HS-27A (cell line): ENCODE measurements at regions not wholly inside any gene's neighbourhood (a gene's known extent, or its start where the extent isn't known, plus 50 kb on each side); places are given as distances from the start of the nearest gene placed in this dataset.

ENCODE experiments used
- DNase-seq: peaks from one replicate; pipeline ENCODE4 v3.0.0-alpha.2; 2012; ENCODE audit warnings: low read depth, missing footprints

DNA sequence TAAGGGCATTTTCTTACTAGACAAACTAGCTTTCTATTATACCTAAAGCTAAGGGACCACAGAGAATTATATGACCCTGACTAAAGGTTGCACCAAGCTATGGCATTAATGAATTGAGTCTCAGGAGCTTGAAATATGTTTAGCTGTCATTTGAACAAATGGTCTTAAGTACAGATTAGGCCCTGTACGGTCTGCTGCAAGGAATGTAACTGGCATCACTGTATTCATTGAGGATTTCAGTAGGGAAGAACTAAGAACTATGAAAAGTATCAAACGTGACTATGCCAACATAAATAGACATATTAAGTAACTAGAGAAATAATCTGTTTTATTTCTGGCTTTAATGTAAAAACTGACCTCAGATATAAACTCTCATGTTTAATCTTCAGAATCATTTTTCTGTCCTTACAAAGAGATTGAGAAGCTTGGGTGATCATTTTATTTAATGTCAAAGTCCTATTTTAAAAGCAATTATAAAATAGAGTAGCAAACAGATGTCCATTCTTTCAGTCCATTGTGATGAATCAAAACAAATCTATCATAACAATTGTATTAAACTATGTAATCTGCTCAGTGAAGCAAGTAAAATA lies 845.9 kb downstream of the MAT2B start:
- no peak for DNase-seq

DNA sequence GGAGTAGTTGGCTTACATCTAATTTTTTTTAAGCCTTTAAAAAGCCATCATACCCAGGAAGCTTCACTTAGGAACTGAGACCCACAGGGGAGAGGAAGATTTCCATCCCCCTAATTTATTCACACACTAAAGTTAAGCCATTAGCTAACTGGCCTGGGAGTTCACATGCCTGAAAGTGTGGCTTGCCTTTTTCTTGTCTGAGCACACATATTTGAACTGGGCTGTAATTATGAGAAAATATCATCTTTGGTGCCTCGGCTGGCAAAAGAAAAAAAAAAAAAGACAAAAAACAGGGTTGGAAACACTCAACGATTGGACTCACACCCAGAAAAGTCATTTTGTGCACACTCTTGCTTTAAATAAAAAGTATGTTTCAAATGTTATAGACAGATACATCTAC lies 847.3 kb downstream of the MAT2B start:
- DNase-seq, result no peak

DNA sequence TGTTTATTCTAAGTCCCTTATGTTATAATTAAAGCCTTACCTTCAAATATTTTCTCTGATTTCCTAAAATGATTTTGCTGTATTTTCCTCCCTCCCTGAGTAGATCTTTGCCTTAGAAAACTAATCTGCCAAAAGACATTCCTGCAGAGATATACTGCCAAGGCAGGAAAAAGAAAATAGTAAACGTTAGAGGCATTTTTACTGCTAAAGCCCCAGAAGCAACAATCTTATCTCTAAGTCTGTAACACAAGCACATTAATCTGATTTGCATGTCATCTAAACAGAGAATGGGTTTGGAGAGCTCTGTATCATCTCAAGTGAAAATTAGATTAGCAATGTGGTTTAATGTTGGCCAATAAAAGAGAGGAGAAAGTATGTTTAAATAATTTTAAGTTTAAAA lies 847.7 kb downstream of the MAT2B start:
- no peak for DNase-seq

GRCh38 chr5:164354139-164354751 lies 848.8 kb downstream of the MAT2B start:
- DNase-seq, result no peak

GRCh38 chr5:164355267-164355830 lies 849.9 kb downstream of the MAT2B start:
- DNase-seq, result no peak

- DNase-seq, result no peak
Measured at GRCh38 chr5:164356790-164357189, 851.4 kb downstream of the MAT2B start.

DNA sequence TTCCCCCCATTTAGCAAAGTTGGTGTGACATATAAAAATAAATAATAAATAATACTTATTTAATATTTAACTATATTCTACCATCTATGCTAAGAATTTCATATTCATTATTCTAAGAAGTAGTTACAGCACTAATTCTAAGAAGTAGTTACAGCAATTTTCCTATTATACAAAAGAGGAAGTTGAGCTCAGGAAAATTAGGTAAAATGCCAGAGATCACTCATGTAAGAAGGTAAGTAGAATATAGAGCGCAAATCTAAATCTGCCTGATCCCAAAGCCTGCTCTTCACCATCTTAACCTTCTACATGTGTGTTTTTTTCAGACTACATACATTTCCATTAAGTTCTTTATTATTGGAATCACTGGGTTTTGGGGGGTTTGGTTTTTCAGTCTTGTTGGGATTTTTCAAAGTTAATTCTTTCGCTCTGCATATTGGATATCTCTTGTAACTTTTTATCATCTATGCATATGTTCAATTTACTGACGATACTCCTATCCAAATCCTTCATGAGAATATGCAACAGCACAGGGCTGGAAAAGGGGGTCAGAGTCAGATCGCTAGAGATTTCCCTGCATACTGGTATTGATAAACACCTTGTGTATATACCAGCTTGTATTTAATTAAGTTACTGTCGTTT lies 852.1 kb downstream of the MAT2B start:
- DNase-seq, result no peak

DNA sequence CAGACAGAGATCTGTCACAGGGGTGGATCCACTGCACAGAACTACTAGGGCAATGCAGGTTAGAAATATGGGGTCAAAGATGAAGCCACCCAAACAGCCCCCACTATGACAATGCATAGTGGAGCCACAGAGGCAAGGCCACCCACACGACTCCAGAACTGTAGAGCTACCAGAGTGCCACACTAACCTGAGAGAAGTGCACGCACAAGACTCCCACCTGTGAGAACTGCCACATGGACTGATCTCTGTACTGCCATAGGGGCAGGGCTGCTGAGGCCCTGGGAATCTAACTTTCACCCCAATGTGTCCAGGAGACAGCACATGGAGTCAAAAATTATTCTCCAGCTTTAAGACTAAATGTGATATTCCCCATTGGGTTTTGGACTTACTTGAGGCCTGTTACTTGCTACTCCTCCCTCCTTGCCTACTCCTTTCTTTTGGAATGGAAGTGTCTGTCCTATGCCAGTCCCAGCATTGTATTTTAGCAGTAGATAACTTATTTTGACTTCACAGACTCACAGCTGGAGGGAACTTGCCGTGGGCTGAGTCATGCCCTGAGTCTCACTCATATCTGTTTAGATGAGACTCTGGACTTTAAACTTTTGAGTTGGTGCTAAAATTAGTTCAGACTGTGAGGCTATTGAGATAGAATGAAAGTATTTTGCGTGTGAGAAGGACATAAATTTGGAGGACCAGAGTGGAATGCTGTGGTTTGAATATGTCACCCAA lies 853.3 kb downstream of the MAT2B start:
- no peak for DNase-seq

GRCh38 chr5:164359260-164360255 lies 854.1 kb downstream of the MAT2B start:
- DNase-seq, result no peak

DNA sequence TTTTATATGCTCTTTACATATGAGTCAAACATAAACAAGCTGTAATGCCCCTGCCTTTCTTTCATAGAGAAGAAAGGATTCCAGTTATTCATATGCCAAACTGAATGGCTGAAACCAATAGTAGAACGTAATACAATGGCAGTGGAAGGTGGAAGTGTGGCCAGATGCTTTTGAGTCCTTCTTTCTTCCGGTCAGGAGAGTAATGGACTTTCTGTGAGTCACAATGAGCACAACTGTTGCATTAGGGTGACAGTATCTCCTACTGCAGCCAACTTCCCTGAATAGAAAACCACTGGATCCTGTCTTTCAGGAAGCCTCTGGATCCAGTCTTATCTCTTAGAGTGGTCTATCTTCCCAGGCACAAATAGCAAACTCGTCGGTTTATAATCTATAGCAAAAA lies 855.2 kb downstream of the MAT2B start:
- DNase-seq, result no peak

DNA sequence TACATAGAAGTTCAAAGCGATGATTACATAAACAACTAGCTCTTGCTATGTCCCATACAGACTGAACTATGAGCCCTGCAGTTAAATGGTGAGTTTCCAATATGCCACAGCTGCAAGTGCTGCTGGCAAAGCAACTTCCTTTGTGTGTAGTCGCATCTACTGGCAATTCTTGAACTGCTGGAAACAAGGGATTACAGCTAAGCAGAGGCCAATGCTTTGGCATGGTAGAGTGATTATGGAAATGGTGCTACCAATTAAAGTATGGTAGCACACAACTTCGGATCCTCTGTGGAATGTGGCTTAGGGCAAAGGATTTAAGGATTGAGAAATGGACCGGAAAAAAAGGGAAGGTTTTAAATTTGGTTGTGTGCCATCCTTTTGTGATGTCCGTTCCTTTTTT lies 856.6 kb downstream of the MAT2B start:
- no peak for DNase-seq

DNA sequence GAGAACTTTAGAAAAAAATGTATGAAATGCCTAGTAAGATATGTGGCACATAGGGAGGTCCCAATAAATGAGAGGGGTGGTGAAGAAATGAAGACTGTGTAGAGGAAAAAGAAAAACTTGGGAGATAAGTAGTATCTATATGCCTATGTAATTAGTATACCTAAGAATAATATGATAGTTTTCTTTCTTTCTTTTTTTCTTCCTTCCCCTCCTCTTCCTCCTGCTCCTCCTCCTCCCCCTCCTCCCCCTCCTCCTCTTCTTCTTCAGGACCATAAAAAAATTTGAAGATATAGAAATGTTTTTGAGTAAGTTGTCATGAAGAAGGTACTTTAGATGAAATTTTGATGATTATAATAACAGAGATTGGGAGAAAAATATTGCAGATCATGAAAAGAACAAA lies 857.4 kb downstream of the MAT2B start:
- DNase-seq, result no peak

- no peak for DNase-seq
Measured at GRCh38 chr5:164364237-164365208, 859.1 kb downstream of the MAT2B start.

- no peak for DNase-seq
Measured at GRCh38 chr5:164370841-164371240, 865.4 kb downstream of the MAT2B start.

DNA sequence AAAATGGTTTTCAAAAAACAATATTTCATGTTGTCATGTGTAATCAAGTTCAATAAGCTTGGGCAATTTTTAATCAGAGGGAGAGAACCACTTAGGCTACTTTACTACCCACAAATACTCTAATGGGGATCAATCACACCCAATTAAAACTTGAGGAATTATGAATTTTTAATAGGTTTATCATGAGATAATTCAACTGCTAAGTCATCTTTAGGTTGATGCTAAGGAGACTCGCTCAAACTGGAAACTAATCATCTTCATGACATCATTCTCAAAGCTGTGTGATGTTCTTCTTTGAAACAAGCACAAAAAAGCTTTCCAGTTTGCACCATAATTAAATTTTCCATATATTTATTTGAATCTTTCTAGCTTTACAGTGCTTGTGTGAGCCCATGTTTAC lies 867.5 kb downstream of the MAT2B start:
- no peak for DNase-seq

DNA sequence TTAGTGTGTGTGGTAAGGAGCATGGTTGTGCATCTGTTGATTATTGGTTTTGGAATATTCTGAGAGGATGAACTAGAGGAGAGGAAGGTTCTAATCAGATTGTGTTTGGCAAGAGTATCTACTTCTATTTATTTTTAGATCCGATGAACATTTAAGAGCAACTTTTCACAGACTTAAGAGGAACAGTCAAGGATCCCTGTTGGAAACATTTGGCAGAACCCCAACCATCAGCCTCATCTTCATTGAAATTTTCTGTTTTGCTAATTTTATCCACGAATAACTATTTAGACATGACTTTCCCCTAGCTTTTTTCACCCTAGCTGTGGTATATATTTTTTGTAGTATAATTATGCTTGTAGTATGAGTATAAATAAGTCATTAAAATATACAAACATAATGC lies 868.5 kb downstream of the MAT2B start:
- DNase-seq, result no peak

GRCh38 chr5:164375051-164375450 lies 869.6 kb downstream of the MAT2B start:
- no peak for DNase-seq

DNA sequence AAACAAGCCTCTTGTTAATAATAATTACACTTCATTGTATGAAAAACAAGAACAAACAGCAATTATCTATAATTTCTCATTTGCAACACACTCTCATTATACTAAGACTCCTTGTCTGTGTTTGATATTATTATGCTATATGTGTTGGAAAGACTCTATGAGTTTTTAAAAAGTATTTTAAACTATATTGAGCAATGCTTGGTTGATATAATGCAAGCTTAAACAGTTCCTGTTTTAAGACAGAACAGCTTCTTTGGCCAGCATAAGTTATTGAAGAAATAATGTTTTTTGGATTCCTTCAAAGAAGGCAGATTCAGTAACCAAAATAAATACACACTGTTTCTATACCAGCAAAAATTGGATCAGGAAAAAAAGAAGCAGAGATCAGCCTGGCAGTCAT lies 871.4 kb downstream of the MAT2B start:
- no peak for DNase-seq

- no peak for DNase-seq
Measured at GRCh38 chr5:164377746-164378145, 872.3 kb downstream of the MAT2B start.

- DNase-seq, result no peak
Measured at GRCh38 chr5:164383662-164384061, 878.2 kb downstream of the MAT2B start.
